Inferior parietal cortex (tissue), 1 donor: ENCODE measurements at regions not wholly inside any gene's neighbourhood (a gene's known extent, or its start where the extent isn't known, plus 50 kb on each side); places are given as distances from the start of the nearest gene placed in this dataset.

Experiments
- DNase-seq: peaks from one replicate; pipeline ENCODE4 v3.0.0-alpha.2; 2016; ENCODE audit errors: extremely low spot score

DNA sequence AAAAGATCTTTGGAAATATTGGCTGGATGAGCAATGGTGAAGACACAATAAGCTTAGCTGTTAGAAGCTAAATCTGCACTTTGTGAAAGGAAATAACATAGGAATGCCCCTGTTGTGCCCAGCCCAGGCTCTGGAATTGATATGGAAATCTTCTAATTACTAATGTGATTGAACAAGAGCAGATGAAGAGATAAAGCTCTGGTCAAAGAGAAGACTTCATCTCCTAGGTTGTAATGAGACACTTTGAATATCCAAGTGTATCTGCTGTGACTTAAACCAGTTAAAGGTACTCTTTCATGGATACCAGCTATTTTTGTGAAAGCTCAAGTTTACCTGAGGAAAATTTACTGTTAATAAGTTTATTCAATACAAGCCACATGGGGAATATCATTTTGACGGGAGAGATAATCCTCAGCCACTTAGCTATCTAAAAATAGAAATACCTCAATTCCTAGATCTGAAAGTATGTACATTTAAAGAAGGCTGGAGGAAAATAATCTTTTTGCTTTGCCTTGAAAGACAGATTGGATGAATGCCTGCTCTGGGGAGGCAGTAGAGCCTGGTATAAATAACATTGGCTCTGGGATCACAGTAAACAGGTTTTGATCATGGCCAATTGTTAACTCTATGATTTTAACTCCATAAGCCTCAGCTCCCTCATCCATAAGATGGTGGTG lies 494.0 kb upstream of the B3GALT2 start:
- DNase-seq: no peak

DNA sequence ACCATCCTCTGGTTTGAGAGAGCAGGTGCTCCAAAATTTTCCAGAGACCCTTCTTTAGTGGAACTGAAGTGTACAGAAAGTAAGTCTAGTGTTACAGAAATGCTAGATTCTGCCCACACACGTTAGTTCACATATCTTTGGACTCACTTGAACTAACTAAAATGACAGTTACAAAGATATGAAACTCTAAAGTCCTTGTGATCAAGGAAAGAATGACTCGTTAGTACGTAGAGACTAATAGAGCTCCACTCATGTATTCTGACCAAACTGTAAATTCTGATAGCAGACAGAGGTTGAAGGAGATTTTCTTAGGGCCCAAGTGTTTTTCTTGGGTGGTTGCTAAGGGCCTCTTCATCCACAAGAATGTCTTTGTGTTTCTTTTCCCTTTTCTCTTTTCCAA lies 491.5 kb upstream of the B3GALT2 start:
- DNase-seq: no peak

DNA sequence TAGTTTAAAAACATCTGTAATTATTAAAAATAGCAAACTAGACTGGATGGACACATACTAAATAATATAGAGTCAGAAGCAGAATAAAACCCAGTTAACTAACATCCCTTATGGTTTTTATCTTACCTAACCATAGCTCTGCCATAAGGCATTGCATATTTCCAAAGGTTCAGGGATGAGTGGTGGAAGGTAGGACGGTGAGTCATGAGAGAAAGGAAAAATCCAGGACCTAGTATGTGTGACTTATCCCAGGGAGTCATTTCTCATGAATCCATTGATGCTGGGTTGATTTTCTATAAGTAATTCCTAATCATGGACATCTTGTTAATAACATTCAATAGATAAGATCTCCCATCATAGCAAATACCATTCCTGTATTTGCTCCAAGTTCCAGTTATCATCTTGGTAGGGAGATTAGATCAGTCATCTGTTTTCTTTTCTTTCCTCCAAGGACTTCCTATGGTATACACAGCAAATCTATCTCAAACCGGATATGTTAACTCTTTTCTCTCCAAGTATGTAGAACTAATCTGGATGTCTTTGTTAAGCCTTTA lies 490.7 kb upstream of the B3GALT2 start:
- no peak for DNase-seq

- DNase-seq: no peak
Measured at GRCh38 chr1:193674292-193674944, 488.0 kb upstream of the B3GALT2 start.

DNA sequence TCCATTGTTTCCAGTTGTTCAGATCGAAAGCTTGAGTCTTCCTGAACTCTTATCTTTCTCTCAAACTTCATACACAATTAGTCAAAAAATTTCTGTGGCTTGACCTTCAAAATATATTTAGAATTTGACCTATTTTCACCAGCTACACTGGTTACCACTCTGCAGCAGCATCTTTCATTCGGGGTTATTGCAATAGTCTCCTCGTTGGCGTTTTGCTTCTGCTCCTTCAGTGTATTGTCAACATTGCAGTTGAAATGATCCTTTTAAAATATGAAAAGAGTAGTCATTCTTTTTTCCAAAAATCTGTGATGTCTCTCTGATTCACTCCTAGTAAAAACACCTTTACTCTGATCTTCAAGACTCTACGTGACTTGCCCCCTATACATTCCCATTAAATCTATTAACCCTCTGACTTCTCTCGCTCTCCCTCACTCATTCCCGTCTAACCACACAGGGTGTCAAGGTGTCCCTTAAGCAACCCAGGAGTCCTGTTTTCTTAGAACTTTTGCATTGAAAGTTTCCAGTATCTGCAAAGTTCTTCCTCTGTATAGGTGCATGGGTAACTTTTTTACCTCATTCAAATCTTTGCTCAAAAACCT lies 480.2 kb upstream of the B3GALT2 start:
- no peak for DNase-seq

DNA sequence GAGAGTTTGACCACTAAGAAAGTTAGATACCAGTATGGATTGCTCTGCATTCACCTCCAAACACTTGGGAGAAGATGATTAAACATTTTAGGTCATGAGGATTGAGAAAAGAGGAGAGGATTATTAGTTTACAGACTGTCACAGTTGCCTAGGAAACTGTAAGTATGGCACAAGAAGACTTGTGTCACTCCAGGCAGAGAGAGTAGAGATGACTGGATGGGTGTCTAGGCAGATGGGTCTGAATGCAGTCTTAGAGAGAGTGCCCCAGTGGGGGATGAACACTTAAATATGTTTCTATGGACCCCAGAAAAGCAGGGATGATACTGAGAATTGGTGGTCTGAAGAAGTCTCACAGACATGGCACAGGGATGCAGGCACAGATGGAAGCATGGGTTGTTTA lies 477.6 kb upstream of the B3GALT2 start:
- DNase-seq: no peak

- DNase-seq: no peak
Measured at GRCh38 chr1:193662030-193662429, 475.6 kb upstream of the B3GALT2 start.

DNA sequence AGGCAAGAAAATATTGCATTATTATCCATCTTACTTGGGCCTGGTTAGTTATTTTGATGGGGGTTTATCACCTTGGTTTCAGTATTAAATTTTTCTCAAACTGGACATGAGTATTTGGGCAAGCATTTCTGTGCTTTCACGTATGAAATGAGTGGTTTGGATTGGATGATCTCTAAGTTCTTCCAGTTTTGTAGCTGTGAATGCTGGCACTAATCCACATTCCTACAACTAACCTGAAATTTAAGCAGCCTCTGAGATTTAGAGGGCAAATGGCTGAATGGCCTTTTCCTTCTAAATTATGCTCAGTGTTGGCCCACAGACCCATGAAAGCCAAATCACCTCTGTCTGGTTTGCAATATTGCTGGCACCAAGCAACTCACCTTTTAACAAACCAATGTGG lies 475.0 kb upstream of the B3GALT2 start:
- DNase-seq: no peak

- no peak for DNase-seq
Measured at GRCh38 chr1:193660428-193660827, 474.0 kb upstream of the B3GALT2 start.

DNA sequence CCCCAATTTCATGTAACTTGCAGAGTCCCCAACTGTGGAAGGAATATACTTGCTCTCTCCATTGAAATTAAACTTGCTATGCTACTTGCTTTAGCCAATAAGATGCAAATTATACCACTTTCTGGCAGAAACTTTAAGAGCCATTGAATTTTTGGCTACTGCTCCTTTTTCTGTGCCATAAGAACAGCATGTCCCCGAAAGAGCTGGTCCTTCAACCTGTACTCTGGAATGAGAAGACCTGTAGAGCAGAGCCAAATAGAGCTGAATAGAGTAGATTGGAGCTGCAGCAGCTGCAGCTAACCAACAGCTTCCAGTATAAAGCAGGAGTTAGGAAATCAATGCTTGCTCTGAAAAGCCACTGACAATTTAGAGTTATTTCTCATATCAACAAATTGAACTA lies 472.3 kb upstream of the B3GALT2 start:
- peak; percentile 33 for DNase-seq

GRCh38 chr1:193658081-193658480 lies 471.7 kb upstream of the B3GALT2 start:
- DNase-seq: no peak

- DNase-seq: no peak
Measured at GRCh38 chr1:193657552-193657951, 471.1 kb upstream of the B3GALT2 start.

DNA sequence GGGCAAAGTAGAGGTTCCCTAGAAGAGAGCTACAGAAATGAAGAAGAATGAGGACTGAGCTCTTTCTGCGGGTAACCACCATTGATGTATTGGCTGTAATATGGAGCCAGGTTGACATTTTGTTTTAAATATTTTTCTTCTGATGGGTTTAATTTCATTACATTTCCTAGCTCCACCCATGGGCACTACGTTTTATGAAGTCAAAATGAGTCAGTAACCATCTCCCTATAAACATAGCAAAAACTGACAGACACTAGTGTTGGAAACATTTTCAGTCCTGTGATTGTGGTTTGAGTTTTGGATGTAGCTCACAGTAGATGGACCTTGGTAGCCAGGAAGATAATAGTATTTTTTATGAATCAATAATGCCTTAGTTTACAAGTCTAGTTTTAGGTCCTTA lies 470.4 kb upstream of the B3GALT2 start:
- DNase-seq: no peak

- no peak for DNase-seq
Measured at GRCh38 chr1:193654951-193655735, 468.7 kb upstream of the B3GALT2 start.

DNA sequence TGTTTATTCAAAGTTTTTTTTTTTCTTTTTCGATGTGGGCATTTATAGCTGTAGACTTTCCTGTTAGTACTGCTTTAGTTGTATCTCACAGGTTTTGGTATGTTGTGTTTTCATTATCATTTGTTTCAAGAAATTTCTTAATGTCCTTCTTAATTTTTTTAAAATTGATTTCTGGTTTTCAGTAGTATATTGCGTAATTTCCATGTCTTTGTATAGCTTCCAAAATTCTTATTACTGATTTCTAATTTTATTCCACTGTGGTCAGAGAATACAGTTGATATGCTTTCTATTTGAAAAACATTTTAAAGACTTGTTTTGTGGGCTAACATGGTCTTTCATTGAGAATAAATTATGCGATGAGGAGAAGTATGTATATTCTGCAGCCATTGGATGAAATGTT lies 463.2 kb upstream of the B3GALT2 start:
- no peak for DNase-seq

DNA sequence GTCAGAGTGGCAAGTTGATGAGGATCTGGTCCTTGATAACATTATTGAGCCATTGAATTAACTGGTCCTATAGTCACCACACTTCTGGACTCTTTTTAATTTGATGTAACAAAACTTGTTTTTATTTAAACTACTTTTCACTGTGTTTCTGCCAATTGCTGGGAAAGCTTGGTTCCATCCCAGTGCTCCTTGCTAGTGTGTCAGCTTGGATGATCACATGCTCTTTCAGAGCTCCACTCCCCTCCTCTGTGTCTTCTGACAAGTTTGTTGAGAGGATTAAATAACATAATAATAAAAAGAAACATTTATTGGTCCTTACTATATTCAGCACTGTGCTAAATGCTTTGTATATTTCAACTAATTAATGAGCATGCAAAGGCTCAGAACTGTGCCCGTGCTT lies 448.5 kb upstream of the B3GALT2 start:
- no peak for DNase-seq

DNA sequence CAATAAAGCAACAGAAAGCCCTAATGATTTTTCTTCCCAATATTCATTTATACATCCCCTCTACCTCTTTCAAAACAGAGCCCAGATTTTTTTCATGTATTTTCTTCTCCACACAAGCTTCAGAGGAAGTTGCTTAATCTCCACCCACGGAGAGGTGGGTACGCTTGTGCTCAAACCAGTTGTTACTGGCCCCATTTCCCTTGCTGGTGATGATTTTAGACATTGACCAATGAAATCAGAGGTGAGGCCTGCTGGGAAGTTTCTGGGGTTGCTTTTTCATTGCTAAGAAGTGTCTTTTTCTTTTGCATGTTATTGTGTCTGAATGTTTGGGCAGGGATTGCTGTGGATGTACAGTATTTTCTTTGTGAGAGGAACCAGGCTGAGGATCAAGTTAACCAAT lies 448.1 kb upstream of the B3GALT2 start:
- no peak for DNase-seq

GRCh38 chr1:193633991-193634390 lies 447.6 kb upstream of the B3GALT2 start:
- no peak for DNase-seq

DNA sequence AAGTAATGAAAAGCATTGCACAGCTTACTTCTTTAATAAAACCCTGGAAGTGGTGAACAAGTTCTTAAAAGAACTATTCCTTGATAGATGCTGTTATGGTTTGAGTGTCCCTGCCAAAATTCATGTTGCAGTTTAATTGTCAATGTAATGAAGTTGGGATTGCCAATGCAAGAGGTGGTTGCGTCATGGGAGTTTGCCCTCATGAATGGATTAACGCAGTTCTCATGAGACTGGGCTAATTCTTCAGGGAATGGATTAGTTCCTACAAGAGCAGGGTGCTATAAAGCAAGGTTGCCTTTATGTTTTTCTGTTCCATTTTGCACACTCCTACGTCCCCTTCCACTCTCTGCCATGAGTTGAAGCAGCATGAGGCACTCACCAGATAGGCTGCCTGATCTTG lies 446.7 kb upstream of the B3GALT2 start:
- no peak for DNase-seq

DNA sequence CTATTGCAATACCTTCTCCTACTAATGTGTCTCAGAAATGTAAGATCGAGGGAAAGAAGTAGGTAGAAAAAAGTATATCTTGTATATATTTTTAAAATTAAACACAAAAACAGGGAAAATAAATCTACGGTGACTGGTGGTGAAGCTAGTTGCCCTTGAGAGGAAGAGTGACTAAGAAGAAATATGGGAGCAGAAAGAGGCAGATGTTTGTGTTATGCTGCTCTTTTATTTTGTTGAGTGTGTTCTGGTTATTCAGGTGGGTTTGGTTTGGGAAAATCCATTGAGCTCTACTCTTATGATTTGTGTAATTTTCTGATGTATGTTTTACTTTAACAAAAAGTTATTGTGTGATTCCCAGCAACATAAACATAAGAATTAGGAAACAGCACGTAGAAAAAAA lies 444.9 kb upstream of the B3GALT2 start:
- no peak for DNase-seq

DNA sequence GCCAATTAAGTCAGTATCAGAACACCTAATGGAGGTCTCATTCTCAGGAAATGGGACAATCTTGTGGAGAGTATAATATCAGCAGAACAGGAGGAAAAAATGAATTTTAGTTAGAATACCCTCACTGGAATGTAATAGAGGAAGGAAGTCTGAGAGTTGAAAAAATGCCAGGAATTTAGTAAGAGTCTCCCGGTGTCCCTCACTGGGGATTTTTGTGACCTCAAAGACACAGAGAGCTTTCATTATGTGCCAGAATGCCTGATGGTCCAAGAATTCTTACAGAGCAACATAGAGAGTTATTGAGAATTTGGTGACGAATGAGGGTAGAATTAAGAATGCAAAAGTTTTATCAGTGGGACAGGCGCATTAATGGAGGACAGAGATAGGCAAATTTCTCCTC lies 443.5 kb upstream of the B3GALT2 start:
- DNase-seq: no peak

DNA sequence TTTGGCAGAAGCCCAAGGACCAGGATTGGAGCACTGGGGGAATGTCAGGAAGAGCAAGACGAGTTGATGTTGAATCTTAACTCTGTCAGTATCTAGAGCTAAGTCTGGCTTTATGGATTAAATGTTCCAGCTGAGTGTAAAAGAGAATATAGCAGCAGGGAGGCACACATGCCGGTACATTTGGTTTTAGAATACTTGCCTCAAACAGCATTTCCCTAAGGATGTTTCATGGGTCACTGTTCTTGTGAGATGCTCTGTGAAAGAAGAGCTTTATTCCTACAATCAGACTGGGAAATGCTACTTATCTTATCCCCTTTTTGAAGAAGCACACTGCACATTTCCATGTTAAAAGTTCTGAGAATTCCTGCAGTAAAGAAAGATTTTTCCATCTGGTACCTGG lies 440.3 kb upstream of the B3GALT2 start:
- no peak for DNase-seq
